Prostate gland (tissue), 2 donors: ENCODE measurements at regions not wholly inside any gene's neighbourhood (a gene's known extent, or its start where the extent isn't known, plus 50 kb on each side); places are given as distances from the start of the nearest gene placed in this dataset.

ENCODE experiments used
- CTCF ChIP-seq, 4 experiments: fragments of 200-600 bp in 2 of 4; fragments of 450-650 bp in 2 of 4; sonication (generic) in 2 of 4; IDR thresholded peaks; 1 replicate in 3 of 4; 2 replicates in 1 of 4; pipeline ENCODE4 v1.5.1; 2016 to 2019; ENCODE audit warnings: antibody characterized with exemption in 4 of 4, mild to moderate bottlenecking in 2 of 4, moderate library complexity in 2 of 4
- POLR2A ChIP-seq: fragments of 450-650 bp; IDR thresholded peaks from one replicate; pipeline ENCODE4 v1.6.1; 2016; ENCODE audit warnings: antibody characterized with exemption, mild to moderate bottlenecking

DNA sequence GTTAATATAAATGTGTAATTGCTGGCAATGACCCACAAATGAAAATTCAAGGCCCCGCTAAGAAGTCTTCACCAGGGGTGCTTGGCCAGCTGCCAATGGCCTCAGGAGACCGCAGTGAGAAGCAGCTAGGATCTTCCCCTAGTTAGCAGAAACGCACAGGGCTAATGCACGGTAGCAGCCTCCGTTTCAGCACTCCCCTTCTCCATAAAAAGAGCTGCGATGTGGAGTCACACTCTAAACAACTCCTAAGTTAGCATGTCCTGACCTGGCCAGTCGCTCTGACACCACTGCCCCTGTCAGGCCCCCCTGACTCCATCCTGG is 139.0 kb downstream of the SEPTIN14 start:
- TF ChIP-seq CTCF (IDR thresholded peaks at IDR 0.05), result no peak
- no peak for TF ChIP-seq POLR2A
